ENCODE measurements at regions not wholly inside any gene's neighbourhood (a gene's known extent, or its start where the extent isn't known, plus 50 kb on each side); places are given as distances from the start of the nearest gene placed in this dataset.
"Not testable (repeated sequence)": the region's sequence is repeated elsewhere in the genome, so short reads cannot be mapped to it uniquely, and the experiment has no call there.

GRCh38 chr6:50520326-50521266, 192.7 kb upstream of the TFAP2D start:
- no peak for DNase-seq (ENCODE audit: insufficient read length)
- FAIRE-seq, result no peak
- TF ChIP-seq POLR2A (IDR thresholded peaks at IDR 0.05; ENCODE audit: low read depth, low read length), result no peak
- no peak for TF ChIP-seq POLR2AphosphoS5 (IDR thresholded peaks at IDR 0.05; ENCODE audit: low read depth, low read length)
- no peak for TF ChIP-seq TAF1 (IDR thresholded peaks at IDR 0.05; ENCODE audit: borderline replicate concordance, low read depth, low read length)

GRCh38 chr6:50524341-50524740, 189.0 kb upstream of the TFAP2D start:
- no peak for FAIRE-seq
- DNase-seq (ENCODE audit: insufficient read length), result no peak
- TF ChIP-seq POLR2A (IDR thresholded peaks at IDR 0.05; ENCODE audit: low read depth, low read length) (no peak), POLR2AphosphoS5 (IDR thresholded peaks at IDR 0.05; ENCODE audit: low read depth, low read length) (no peak), TAF1 (IDR thresholded peaks at IDR 0.05; ENCODE audit: borderline replicate concordance, low read depth, low read length) (no peak)

- DNase-seq (ENCODE audit: insufficient read length) (no peak), FAIRE-seq (no peak)
- no peak for TF ChIP-seq POLR2A (IDR thresholded peaks at IDR 0.05; ENCODE audit: low read depth, low read length)
- TF ChIP-seq TAF1 (IDR thresholded peaks at IDR 0.05; ENCODE audit: borderline replicate concordance, low read depth, low read length), result no peak
- TF ChIP-seq POLR2AphosphoS5 (IDR thresholded peaks at IDR 0.05; ENCODE audit: low read depth, low read length), result no peak
These were observed 185.3 kb upstream of the TFAP2D start for GRCh38 chr6:50527985-50528384.

GRCh38 chr6:50539447-50539846, 173.9 kb upstream of the TFAP2D start:
- TF ChIP-seq POLR2AphosphoS5 (IDR thresholded peaks at IDR 0.05; ENCODE audit: low read depth, low read length) (no peak), TAF1 (IDR thresholded peaks at IDR 0.05; ENCODE audit: borderline replicate concordance, low read depth, low read length) (no peak), POLR2A (IDR thresholded peaks at IDR 0.05; ENCODE audit: low read depth, low read length) (no peak)
- FAIRE-seq, result no peak
- DNase-seq (ENCODE audit: insufficient read length), result no peak

GRCh38 chr6:50541941-50542340, 171.4 kb upstream of the TFAP2D start:
- DNase-seq (ENCODE audit: insufficient read length) (no peak), FAIRE-seq (no peak)
- TF ChIP-seq POLR2AphosphoS5 (IDR thresholded peaks at IDR 0.05; ENCODE audit: low read depth, low read length) (no peak), POLR2A (IDR thresholded peaks at IDR 0.05; ENCODE audit: low read depth, low read length) (no peak), TAF1 (IDR thresholded peaks at IDR 0.05; ENCODE audit: borderline replicate concordance, low read depth, low read length) (no peak)

- no peak for TF ChIP-seq POLR2AphosphoS5 (IDR thresholded peaks at IDR 0.05; ENCODE audit: low read depth, low read length)
- TF ChIP-seq TAF1 (IDR thresholded peaks at IDR 0.05; ENCODE audit: borderline replicate concordance, low read depth, low read length), result no peak
- TF ChIP-seq POLR2A (IDR thresholded peaks at IDR 0.05; ENCODE audit: low read depth, low read length), result no peak
- DNase-seq (ENCODE audit: insufficient read length) (no peak), FAIRE-seq (no peak)
These were observed 169.7 kb upstream of the TFAP2D start for GRCh38 chr6:50543666-50544065.

- FAIRE-seq, result no peak
- no peak for TF ChIP-seq POLR2AphosphoS5 (IDR thresholded peaks at IDR 0.05; ENCODE audit: low read depth, low read length)
- no peak for TF ChIP-seq POLR2A (IDR thresholded peaks at IDR 0.05; ENCODE audit: low read depth, low read length)
- TF ChIP-seq TAF1 (IDR thresholded peaks at IDR 0.05; ENCODE audit: borderline replicate concordance, low read depth, low read length), result no peak
- no peak for DNase-seq (ENCODE audit: insufficient read length)
These were observed 164.3 kb upstream of the TFAP2D start for GRCh38 chr6:50549026-50549425.

- FAIRE-seq (no peak), DNase-seq (ENCODE audit: insufficient read length) (no peak)
- TF ChIP-seq POLR2A (IDR thresholded peaks at IDR 0.05; ENCODE audit: low read depth, low read length) (no peak), TAF1 (IDR thresholded peaks at IDR 0.05; ENCODE audit: borderline replicate concordance, low read depth, low read length) (no peak), POLR2AphosphoS5 (IDR thresholded peaks at IDR 0.05; ENCODE audit: low read depth, low read length) (no peak)
These were observed 163.9 kb upstream of the TFAP2D start for GRCh38 chr6:50549475-50549874.

GRCh38 chr6:50555982-50556381, 157.3 kb upstream of the TFAP2D start:
- FAIRE-seq (no peak), DNase-seq (ENCODE audit: insufficient read length) (no peak)
- TF ChIP-seq POLR2A (IDR thresholded peaks at IDR 0.05; ENCODE audit: low read depth, low read length) (no peak), TAF1 (IDR thresholded peaks at IDR 0.05; ENCODE audit: borderline replicate concordance, low read depth, low read length) (no peak), POLR2AphosphoS5 (IDR thresholded peaks at IDR 0.05; ENCODE audit: low read depth, low read length) (no peak)

- FAIRE-seq, result no peak
- no peak for TF ChIP-seq TAF1 (IDR thresholded peaks at IDR 0.05; ENCODE audit: borderline replicate concordance, low read depth, low read length)
- no peak for TF ChIP-seq POLR2AphosphoS5 (IDR thresholded peaks at IDR 0.05; ENCODE audit: low read depth, low read length)
- DNase-seq (ENCODE audit: insufficient read length), result no peak
These were observed 148.3 kb upstream of the TFAP2D start for GRCh38 chr6:50565004-50565403.

- not testable (repeated sequence) for DNase-seq (ENCODE audit: insufficient read length); FAIRE-seq
These were observed 142.1 kb upstream of the TFAP2D start for GRCh38 chr6:50571230-50571629.

Data from GM12892 (cell line).